PC-9 (cell line): ENCODE measurements at regions not wholly inside any gene's neighbourhood (a gene's known extent, or its start where the extent isn't known, plus 50 kb on each side); places are given as distances from the start of the nearest gene placed in this dataset.

Experiments used
- BruUV-seq: library from RNA; stranded (reverse); fragments of 400-500 nt; replicated peaks from 2 replicates; lab custom pipeline; 2021; lab: Mats Ljungman, UMichigan
- CTCF ChIA-PET: fragments of 300-600 bp; sonication (Branson Sonifier 250); formaldehyde crosslinking; loops from one replicate; lab custom pipeline; 2022; ENCODE audit warnings: antibody characterized with exemption; lab: Charles Lee
- POLR2A ChIA-PET: fragments of 300-600 bp; sonication (Branson Sonifier 250); formaldehyde crosslinking; loops from one replicate; lab custom pipeline; 2022; ENCODE audit warnings: antibody characterized with exemption; ENCODE audit not compliant: unreplicated experiment; lab: Charles Lee
- DNase-seq, 2 experiments: peaks; one replicate each; pipeline versions ENCODE4 v3.0.0 to v3.0.0-alpha.2; 2015 to 2022; ENCODE audit warnings: mixed read lengths in 1 of 2
- H2AFZ ChIP-seq: fragments of 200-600 bp; sonication (generic); 2 replicates; pipeline ENCODE4 v1.8.1; 2017; ENCODE audit warnings: antibody characterized with exemption
- H3F3A ChIP-seq: fragments of 200-600 bp; sonication (generic); 2 replicates; pipeline ENCODE4 v1.8.1; 2017; ENCODE audit warnings: antibody characterized with exemption, mild to moderate bottlenecking, low read depth; ENCODE audit not compliant: insufficient read depth
- H3K27ac ChIP-seq: fragments of 200-600 bp; sonication (generic); 2 replicates; pipeline ENCODE4 v1.6.1; 2016; ENCODE audit warnings: mixed run types
- H3K27me3 ChIP-seq: fragments of 200-600 bp; sonication (generic); 2 replicates; pipeline ENCODE4 v1.6.1; 2016; ENCODE audit warnings: low read depth, mixed run types; ENCODE audit not compliant: insufficient read depth
- H3K36me3 ChIP-seq: fragments of 200-600 bp; sonication (generic); 2 replicates; pipeline ENCODE4 v1.6.1; 2016; ENCODE audit warnings: low read depth, mixed run types
- H3K4me1 ChIP-seq: fragments of 200-600 bp; sonication (generic); replicated peaks from 2 replicates; pipeline ENCODE4 v1.6.1; 2016; ENCODE audit warnings: mixed run types; ENCODE audit not compliant: insufficient read depth
- H3K4me2 ChIP-seq: fragments of 200-600 bp; sonication (generic); 2 replicates; pipeline ENCODE4 v1.6.1; 2017; ENCODE audit warnings: mixed run types
- H3K4me3 ChIP-seq: fragments of 200-600 bp; sonication (generic); 2 replicates; pipeline ENCODE4 v1.6.1; 2016; ENCODE audit warnings: mixed run types
- H3K79me2 ChIP-seq: fragments of 200-600 bp; sonication (generic); 2 replicates; pipeline ENCODE4 v1.6.1; 2017; ENCODE audit warnings: low read depth, mixed run types
- H3K9me2 ChIP-seq: fragments of 200-600 bp; sonication (generic); 2 replicates; pipeline ENCODE4 v1.8.1; 2017; ENCODE audit warnings: mild to moderate bottlenecking; ENCODE audit not compliant: insufficient read depth
- H3K9me3 ChIP-seq: fragments of 200-600 bp; sonication (generic); 2 replicates; pipeline ENCODE4 v1.8.1; 2016; ENCODE audit warnings: low read depth; ENCODE audit not compliant: insufficient read depth
- H4K20me1 ChIP-seq: fragments of 200-600 bp; sonication (generic); 2 replicates; pipeline ENCODE4 v1.8.1; 2017; ENCODE audit not compliant: insufficient read depth
- CTCF ChIP-seq: fragments of 200-600 bp; sonication (generic); conservative IDR thresholded peaks from 2 replicates; pipeline ENCODE4 v1.6.1; 2017; ENCODE audit warnings: mixed run types, antibody characterized with exemption, mild to moderate bottlenecking, moderate library complexity
- EZH2 ChIP-seq: fragments of 200-600 bp; sonication (generic); IDR thresholded peaks from 2 replicates; pipeline ENCODE4 v1.8.0; 2017; ENCODE audit warnings: antibody characterized with exemption, low read depth
- intact Hi-C: fragments of 100-400 bp; cut with micrococcal nuclease; formaldehyde crosslinking; loops from one replicate; pipeline ENCODE4 v1.10.0; 2022; ENCODE audit not compliant: unreplicated experiment

GRCh38 chr1:103469801-103470200 lies 55.7 kb upstream of the RNPC3 start:
- no peaks in the 10 kb centered on the region for H3K9me2 ChIP-seq
- no peaks in the 10 kb centered on the region for H3K9me3 ChIP-seq
- no TSS peak for BruUV-seq
- no peaks in the 10 kb centered on the region for H3K79me2 ChIP-seq
- POLR2A ChIA-PET: no interaction called here
- no peak for TF ChIP-seq CTCF
- TF ChIP-seq EZH2: no peak
- no peaks in the 10 kb centered on the region for H3K4me1 ChIP-seq
- no peak for DNase-seq
- intact Hi-C loops: no loop called here
- H3K27ac ChIP-seq: no peak overlapping the region
- H3K36me3 ChIP-seq: no peaks in the 10 kb centered on the region
- no peaks in the 10 kb centered on the region for H3K27me3 ChIP-seq
- CTCF ChIA-PET: no interaction called here
- no peak overlapping the region for H3K4me3 ChIP-seq
- no peaks in the 10 kb centered on the region for H3F3A ChIP-seq
- no peak overlapping the region for H2AFZ ChIP-seq
- no peak overlapping the region for H3K4me2 ChIP-seq
- no peaks in the 10 kb centered on the region; the same call in 1 of the 2 replicates for H4K20me1 ChIP-seq

GRCh38 chr1:103467100-103467499 lies 58.4 kb upstream of the RNPC3 start:
- no peak for DNase-seq
- H3K4me2 ChIP-seq: no peak overlapping the region
- H3K9me2 ChIP-seq: no peaks in the 10 kb centered on the region
- H3K27ac ChIP-seq: no peak overlapping the region
- no peak overlapping the region for H2AFZ ChIP-seq
- H3K4me1 ChIP-seq: no peaks in the 10 kb centered on the region
- ChIA-PET CTCF (no interaction called here), POLR2A (no interaction called here)
- no peak overlapping the region for H3K4me3 ChIP-seq
- no peaks in the 10 kb centered on the region; the same call in 1 of the 2 replicates for H4K20me1 ChIP-seq
- H3F3A ChIP-seq: no peaks in the 10 kb centered on the region
- H3K79me2 ChIP-seq: no peaks in the 10 kb centered on the region
- no TSS peak for BruUV-seq
- no peaks in the 10 kb centered on the region for H3K9me3 ChIP-seq
- TF ChIP-seq CTCF (no peak), EZH2 (no peak)
- no peaks in the 10 kb centered on the region for H3K36me3 ChIP-seq
- intact Hi-C loops: no loop called here
- H3K27me3 ChIP-seq: no peaks in the 10 kb centered on the region

GRCh38 chr1:103461161-103462105 lies 64.1 kb upstream of the RNPC3 start:
- Histone ChIP-seq H2AFZ (no peak overlapping the region), H3K4me2 (no peak overlapping the region), H3K27ac (no peak overlapping the region), H3F3A (no peaks in the 10 kb centered on the region), H3K9me3 (no peaks in the 10 kb centered on the region), H4K20me1 (no peaks in the 10 kb centered on the region), H3K27me3 (no peaks in the 10 kb centered on the region), H3K9me2 (no peaks in the 10 kb centered on the region), H3K4me3 (no peak overlapping the region), H3K36me3 (no peaks in the 10 kb centered on the region), H3K4me1 (no peaks in the 10 kb centered on the region), H3K79me2 (no peaks in the 10 kb centered on the region)
- intact Hi-C loops: no loop called here
- ChIA-PET CTCF (interaction anchor here (0.6 to 1.2 kb wide), 4 partner anchors 354 to 1941 kb away, joined by 3 to 5 read pairs (median 3); no protein-coding TSS in a partner anchor), POLR2A (interaction anchor here (0.5 kb wide), 1 partner anchor 35 kb away, joined by 3 read pairs; no protein-coding TSS in a partner anchor)
- BruUV-seq: no TSS peak
- peak; percentile 83 for TF ChIP-seq CTCF
- TF ChIP-seq EZH2: no peak
- no peak for DNase-seq
